Activated naive CD8-positive, alpha-beta T cell treated with anti-CD3 and anti-CD28 coated beads, Interleukin-2, amount 50 U/mL, for 24 hours (primary cell): ENCODE measurements at regions not wholly inside any gene's neighbourhood (a gene's known extent, or its start where the extent isn't known, plus 50 kb on each side); places are given as distances from the start of the nearest gene placed in this dataset.

ENCODE experiments used
- ATAC-seq: fragments of 150-1000 bp; cut with Tn5 transposase; one replicate; pipeline ENCODE4 v1.10.0; 2021
- DNase-seq: peaks from one replicate; pipeline ENCODE4 v3.0.0; 2021
- H3K27ac Mint-ChIP-seq: one replicate; pipeline ENCODE4 v1.8.0; 2021; ENCODE audit warnings: mild to moderate bottlenecking, mixed read lengths
- H3K27me3 Mint-ChIP-seq: one replicate; pipeline ENCODE4 v1.8.0; 2021; ENCODE audit warnings: mixed read lengths
- H3K36me3 Mint-ChIP-seq: one replicate; pipeline ENCODE4 v1.8.0; 2021; ENCODE audit warnings: low read depth, mixed read lengths
- H3K4me1 Mint-ChIP-seq: one replicate; pipeline ENCODE4 v1.8.0; 2021; ENCODE audit warnings: mixed read lengths
- H3K4me3 Mint-ChIP-seq: one replicate; pipeline ENCODE4 v1.8.0; 2021; ENCODE audit warnings: mild to moderate bottlenecking, moderate library complexity, mixed read lengths
- H3K9me3 Mint-ChIP-seq: one replicate; pipeline ENCODE4 v1.8.0; 2021; ENCODE audit warnings: mixed read lengths

GRCh38 chr18:72013427-72013850 is 530.7 kb downstream of the CBLN2 start:
- no peaks in the 10 kb centered on the region for H3K27me3 Mint-ChIP-seq
- ATAC-seq, result no peak
- H3K36me3 Mint-ChIP-seq, result no peaks in the 10 kb centered on the region

GRCh38 chr18:71998547-71999097 is 545.5 kb downstream of the CBLN2 start:
- no peak overlapping the region for H3K4me3 Mint-ChIP-seq
- H3K4me1 Mint-ChIP-seq, result no peaks in the 10 kb centered on the region
- H3K27me3 Mint-ChIP-seq, result no peaks in the 10 kb centered on the region
- peaks cover 24% of the 10 kb centered on the region for H3K9me3 Mint-ChIP-seq
- DNase-seq, result no peak
- no peak overlapping the region for H3K27ac Mint-ChIP-seq
- no peak for ATAC-seq
- no peaks in the 10 kb centered on the region for H3K36me3 Mint-ChIP-seq

More at GRCh38 chr18:72013427-72013850, 530.7 kb downstream of the CBLN2 start:
- no peak for DNase-seq
- Mint-ChIP-seq H3K27ac (no peak overlapping the region), H3K9me3 (no peaks in the 10 kb centered on the region), H3K4me3 (no peak overlapping the region), H3K4me1 (no peaks in the 10 kb centered on the region)

GRCh38 chr18:71995904-71996465 is 548.2 kb downstream of the CBLN2 start:
- peaks cover 20% of the 10 kb centered on the region for H3K9me3 Mint-ChIP-seq
- H3K4me1 Mint-ChIP-seq, result no peaks in the 10 kb centered on the region
- ATAC-seq (no peak), DNase-seq (no peak)
- no peak overlapping the region for H3K27ac Mint-ChIP-seq
- H3K27me3 Mint-ChIP-seq, result no peaks in the 10 kb centered on the region
- H3K36me3 Mint-ChIP-seq, result no peaks in the 10 kb centered on the region
- no peak overlapping the region for H3K4me3 Mint-ChIP-seq

- H3K27ac Mint-ChIP-seq, result no peak overlapping the region
- H3K9me3 Mint-ChIP-seq, result peaks cover 18% of the 10 kb centered on the region
- H3K36me3 Mint-ChIP-seq, result no peaks in the 10 kb centered on the region
- H3K27me3 Mint-ChIP-seq, result no peaks in the 10 kb centered on the region
- H3K4me3 Mint-ChIP-seq, result no peak overlapping the region
- ATAC-seq (no peak), DNase-seq (no peak)
- H3K4me1 Mint-ChIP-seq, result no peaks in the 10 kb centered on the region
Observed at GRCh38 chr18:71994273-71994672, 549.9 kb downstream of the CBLN2 start.

- H3K27ac Mint-ChIP-seq, result no peak overlapping the region
- no peaks in the 10 kb centered on the region for H3K36me3 Mint-ChIP-seq
- H3K27me3 Mint-ChIP-seq, result no peaks in the 10 kb centered on the region
- DNase-seq (no peak), ATAC-seq (no peak)
- peaks cover 15% of the 10 kb centered on the region for H3K9me3 Mint-ChIP-seq
- no peak overlapping the region for H3K4me3 Mint-ChIP-seq
- H3K4me1 Mint-ChIP-seq, result no peaks in the 10 kb centered on the region
Observed at GRCh38 chr18:71989616-71990015, 554.5 kb downstream of the CBLN2 start.

- no peaks in the 10 kb centered on the region for H3K27me3 Mint-ChIP-seq
- peaks cover 10% of the 10 kb centered on the region for H3K9me3 Mint-ChIP-seq
- DNase-seq (no peak), ATAC-seq (no peak)
- no peak overlapping the region for H3K4me3 Mint-ChIP-seq
- H3K36me3 Mint-ChIP-seq, result no peaks in the 10 kb centered on the region
- no peaks in the 10 kb centered on the region for H3K4me1 Mint-ChIP-seq
- H3K27ac Mint-ChIP-seq, result no peak overlapping the region
Observed at GRCh38 chr18:71986351-71987050, 557.6 kb downstream of the CBLN2 start.

GRCh38 chr18:71976744-71977143 is 567.4 kb downstream of the CBLN2 start:
- Mint-ChIP-seq H3K4me3 (no peak overlapping the region), H3K36me3 (no peaks in the 10 kb centered on the region), H3K27ac (no peak overlapping the region), H3K4me1 (no peaks in the 10 kb centered on the region), H3K27me3 (no peaks in the 10 kb centered on the region), H3K9me3 (no peaks in the 10 kb centered on the region)
- DNase-seq, result no peak
- no peak for ATAC-seq

GRCh38 chr18:71966791-71967190 is 577.4 kb downstream of the CBLN2 start:
- Mint-ChIP-seq H3K9me3 (peaks cover 14% of the 10 kb centered on the region), H3K4me1 (no peaks in the 10 kb centered on the region), H3K27me3 (no peaks in the 10 kb centered on the region), H3K4me3 (no peak overlapping the region), H3K36me3 (no peaks in the 10 kb centered on the region), H3K27ac (no peak overlapping the region)
- DNase-seq (no peak), ATAC-seq (no peak)

GRCh38 chr18:71958605-71959004 is 585.5 kb downstream of the CBLN2 start:
- peaks cover 8% of the 10 kb centered on the region for H3K9me3 Mint-ChIP-seq
- H3K27me3 Mint-ChIP-seq, result no peaks in the 10 kb centered on the region
- H3K27ac Mint-ChIP-seq, result no peak overlapping the region
- no peaks in the 10 kb centered on the region for H3K36me3 Mint-ChIP-seq
- no peaks in the 10 kb centered on the region for H3K4me1 Mint-ChIP-seq
- DNase-seq (no peak), ATAC-seq (no peak)
- no peak overlapping the region for H3K4me3 Mint-ChIP-seq

- no peak overlapping the region for H3K27ac Mint-ChIP-seq
- H3K36me3 Mint-ChIP-seq, result no peaks in the 10 kb centered on the region
- DNase-seq (no peak), ATAC-seq (no peak)
- H3K4me3 Mint-ChIP-seq, result no peak overlapping the region
- no peaks in the 10 kb centered on the region for H3K27me3 Mint-ChIP-seq
- H3K9me3 Mint-ChIP-seq, result no peaks in the 10 kb centered on the region
- H3K4me1 Mint-ChIP-seq, result no peaks in the 10 kb centered on the region
Observed at GRCh38 chr18:71951001-71951400, 593.1 kb downstream of the CBLN2 start.

- ATAC-seq (no peak), DNase-seq (no peak)
- Mint-ChIP-seq H3K9me3 (no peaks in the 10 kb centered on the region), H3K4me1 (no peaks in the 10 kb centered on the region), H3K4me3 (no peak overlapping the region), H3K27ac (no peak overlapping the region), H3K36me3 (no peaks in the 10 kb centered on the region), H3K27me3 (no peaks in the 10 kb centered on the region)
Observed at GRCh38 chr18:71942433-71942832, 601.7 kb downstream of the CBLN2 start.

- ATAC-seq (no peak), DNase-seq (no peak)
- H3K4me3 Mint-ChIP-seq, result no peak overlapping the region
- no peak overlapping the region for H3K27ac Mint-ChIP-seq
- no peaks in the 10 kb centered on the region for H3K9me3 Mint-ChIP-seq
- no peaks in the 10 kb centered on the region for H3K4me1 Mint-ChIP-seq
- no peaks in the 10 kb centered on the region for H3K36me3 Mint-ChIP-seq
- no peaks in the 10 kb centered on the region for H3K27me3 Mint-ChIP-seq
Observed at GRCh38 chr18:71939483-71939882, 604.7 kb downstream of the CBLN2 start.

GRCh38 chr18:71936744-71937143 is 607.4 kb downstream of the CBLN2 start:
- Mint-ChIP-seq H3K4me3 (no peak overlapping the region), H3K27ac (no peak overlapping the region), H3K27me3 (no peaks in the 10 kb centered on the region), H3K4me1 (no peaks in the 10 kb centered on the region), H3K9me3 (no peaks in the 10 kb centered on the region), H3K36me3 (no peaks in the 10 kb centered on the region)
- DNase-seq (no peak), ATAC-seq (no peak)

GRCh38 chr18:71919211-71919610 is 624.9 kb downstream of the CBLN2 start:
- Mint-ChIP-seq H3K27me3 (no peaks in the 10 kb centered on the region), H3K4me3 (no peak overlapping the region), H3K9me3 (peaks cover 22% of the 10 kb centered on the region), H3K4me1 (no peaks in the 10 kb centered on the region), H3K36me3 (no peaks in the 10 kb centered on the region), H3K27ac (no peak overlapping the region)
- DNase-seq (no peak), ATAC-seq (no peak)

- no peaks in the 10 kb centered on the region for H3K36me3 Mint-ChIP-seq
- no peak overlapping the region for H3K4me3 Mint-ChIP-seq
Observed at GRCh38 chr18:71913641-71914040, 630.5 kb downstream of the CBLN2 start.

More at GRCh38 chr18:71913641-71914040, 630.5 kb downstream of the CBLN2 start:
- DNase-seq, result no peak
- Mint-ChIP-seq H3K27me3 (no peaks in the 10 kb centered on the region), H3K27ac (no peak overlapping the region), H3K9me3 (peaks cover 7% of the 10 kb centered on the region), H3K4me1 (no peaks in the 10 kb centered on the region)
- no peak for ATAC-seq
